Upper lobe of left lung (tissue), 6 donors: ENCODE measurements at regions not wholly inside any gene's neighbourhood (a gene's known extent, or its start where the extent isn't known, plus 50 kb on each side); places are given as distances from the start of the nearest gene placed in this dataset.

ENCODE experiments used
- ATAC-seq, 2 donors: fragments of 200-7000 bp; cut with Tn5 transposase; one replicate each; pipeline ENCODE4 v1.9.1; 2022; ENCODE audit warnings: mild to moderate bottlenecking in 2 of 2, moderate library complexity in 2 of 2; ENCODE audit not compliant: low FRiP score in 2 of 2
- DNase-seq, 2 donors: peaks; one replicate each; pipeline ENCODE4 v3.0.0-alpha.2; 2019 to 2020
- H3K27ac ChIP-seq, 4 donors: fragments of 200-600 bp; sonication (generic); one replicate each; pipeline ENCODE4 v1.5.1; 2016 to 2019
- H3K27me3 ChIP-seq, 4 donors: fragments of 200-600 bp; sonication (generic); one replicate each; pipeline ENCODE4 v1.5.1; 2017 to 2019
- H3K36me3 ChIP-seq, 4 donors: fragments of 200-600 bp; sonication (generic); one replicate each; pipeline ENCODE4 v1.5.1; 2016 to 2019
- H3K4me1 ChIP-seq, 4 donors: fragments of 200-600 bp; sonication (generic); one replicate each; pipeline ENCODE4 v1.5.1; 2018 to 2019
- H3K4me3 ChIP-seq, 4 donors: fragments of 200-600 bp; sonication (generic); one replicate each; pipeline ENCODE4 v1.5.1; 2017 to 2019; ENCODE audit warnings: mild to moderate bottlenecking in 2 of 4, moderate library complexity in 1 of 4
- H3K9me3 ChIP-seq, 4 donors: fragments of 200-600 bp; sonication (generic); one replicate each; pipeline ENCODE4 v1.5.1; 2018 to 2019
- CTCF ChIP-seq, 6 experiments: fragments of 450-650 bp in 4 of 6; fragments of 200-600 bp in 2 of 6; sonication (generic) in 2 of 6; IDR thresholded peaks; one replicate each; pipeline ENCODE4 v1.5.1; 2016 to 2019; ENCODE audit warnings: antibody characterized with exemption in 6 of 6
- EP300 ChIP-seq, 4 donors: sonication (generic); formaldehyde crosslinking; IDR thresholded peaks; one replicate each; pipeline ENCODE4 v1.5.1; 2017; ENCODE audit warnings: antibody characterized with exemption in 4 of 4, control low read depth in 2 of 4
- POLR2A ChIP-seq, 4 donors: fragments of 450-650 bp; IDR thresholded peaks; one replicate each; pipeline ENCODE4 v1.5.1; 2016 to 2017; ENCODE audit warnings: antibody characterized with exemption in 4 of 4, mild to moderate bottlenecking in 2 of 4
- POLR2AphosphoS5 ChIP-seq, 2 donors: sonication (generic); formaldehyde crosslinking; IDR thresholded peaks; one replicate each; pipeline ENCODE4 v1.5.1; 2017; ENCODE audit warnings: antibody characterized with exemption in 2 of 2
- WGBS, 2 donors: methylation state at CpG; one replicate each; pipeline ENCODE4 v1.1.5; 2017 to 2018; 5-methylcytosine and 5-hydroxymethylcytosine counted together
- donor health status: DM: no; HTN: no; CAD: no; lungs with moderate emphysema.
- donor health status: DM: no; HTN: yes; CAD: no; lungs with severe emphysema.

- Histone ChIP-seq H3K27ac (peak overlapping the region in 2 of 4 donors; percentile 49 to 68), H3K27me3 (no peaks in the 10 kb centered on the region), H3K36me3 (no peaks in the 10 kb centered on the region), H3K4me1 (peaks cover 0 to 8% (median 6%) of the 10 kb centered on the region in 4 donors), H3K9me3 (no peaks in the 10 kb centered on the region), H3K4me3 (no peak overlapping the region)
- 48 to 59% methylated on average over 2 of the region's 2 CpGs for WGBS, 2 donors
- DNase-seq: no peak
- TF ChIP-seq EP300 (IDR thresholded peaks at IDR 0.05) (no peak), CTCF (IDR thresholded peaks at IDR 0.05) (no peak), POLR2AphosphoS5 (IDR thresholded peaks at IDR 0.05) (no peak), POLR2A (IDR thresholded peaks at IDR 0.05) (no peak)
- no peak for ATAC-seq
Measured at GRCh38 chr10:10872764-10873163, 144.9 kb upstream of the CELF2 start.

GRCh38 chr10:10873289-10873688 is 144.4 kb upstream of the CELF2 start:
- no peaks in the 10 kb centered on the region for H3K9me3 ChIP-seq
- TF ChIP-seq CTCF (IDR thresholded peaks at IDR 0.05) (no peak), EP300 (IDR thresholded peaks at IDR 0.05) (no peak), POLR2AphosphoS5 (IDR thresholded peaks at IDR 0.05) (no peak), POLR2A (IDR thresholded peaks at IDR 0.05) (no peak)
- no peak for ATAC-seq
- no peaks in the 10 kb centered on the region for H3K36me3 ChIP-seq
- H3K27ac ChIP-seq: no peak overlapping the region
- 75 to 76% methylated on average over 4 of the region's 4 CpGs for WGBS, 2 donors
- no peaks in the 10 kb centered on the region for H3K27me3 ChIP-seq
- no peak overlapping the region for H3K4me3 ChIP-seq
- no peak for DNase-seq
- peaks cover 0 to 8% (median 6%) of the 10 kb centered on the region in 4 donors for H3K4me1 ChIP-seq

GRCh38 chr10:10873915-10874314 is 143.8 kb upstream of the CELF2 start:
- H3K27me3 ChIP-seq: no peaks in the 10 kb centered on the region
- TF ChIP-seq EP300 (IDR thresholded peaks at IDR 0.05) (no peak), CTCF (IDR thresholded peaks at IDR 0.05) (no peak), POLR2AphosphoS5 (IDR thresholded peaks at IDR 0.05) (no peak), POLR2A (IDR thresholded peaks at IDR 0.05) (no peak)
- no peak overlapping the region for H3K4me3 ChIP-seq
- no peaks in the 10 kb centered on the region for H3K9me3 ChIP-seq
- ATAC-seq (no peak), DNase-seq (no peak)
- H3K4me1 ChIP-seq: peaks cover 0 to 8% (median 6%) of the 10 kb centered on the region in 4 donors
- no peaks in the 10 kb centered on the region for H3K36me3 ChIP-seq
- no peak overlapping the region for H3K27ac ChIP-seq
- 93% methylated on average over 3 of the region's 3 CpGs for WGBS, 2 donors

GRCh38 chr10:10878963-10879362 is 138.7 kb upstream of the CELF2 start:
- Histone ChIP-seq H3K4me3 (no peak overlapping the region), H3K4me1 (no peaks in the 10 kb centered on the region), H3K27ac (no peak overlapping the region), H3K36me3 (no peaks in the 10 kb centered on the region), H3K27me3 (no peaks in the 10 kb centered on the region), H3K9me3 (no peaks in the 10 kb centered on the region)
- DNase-seq: no peak
- no peak for TF ChIP-seq EP300 (IDR thresholded peaks at IDR 0.05)
- TF ChIP-seq POLR2AphosphoS5 (IDR thresholded peaks at IDR 0.05): no peak
- TF ChIP-seq POLR2A (IDR thresholded peaks at IDR 0.05): no peak
- no peak for TF ChIP-seq CTCF (IDR thresholded peaks at IDR 0.05)
- WGBS, 2 donors: 62 to 71% methylated on average over 6 of the region's 6 CpGs
- no peak for ATAC-seq

- Histone ChIP-seq H3K36me3 (no peaks in the 10 kb centered on the region), H3K4me3 (no peak overlapping the region), H3K4me1 (no peaks in the 10 kb centered on the region), H3K27ac (no peak overlapping the region), H3K9me3 (peaks cover 0 to 6% (median 0%) of the 10 kb centered on the region in 4 donors), H3K27me3 (no peaks in the 10 kb centered on the region)
- no peak for ATAC-seq
- no peak for DNase-seq
- 88% methylated on average over 6 of the region's 6 CpGs for WGBS, 2 donors
- no peak for TF ChIP-seq EP300 (IDR thresholded peaks at IDR 0.05)
- no peak for TF ChIP-seq POLR2AphosphoS5 (IDR thresholded peaks at IDR 0.05)
- TF ChIP-seq POLR2A (IDR thresholded peaks at IDR 0.05): no peak
- no peak for TF ChIP-seq CTCF (IDR thresholded peaks at IDR 0.05)
Measured at GRCh38 chr10:10881117-10881813, 136.4 kb upstream of the CELF2 start.
